ENCODE measurements at regions not wholly inside any gene's neighbourhood (a gene's known extent, or its start where the extent isn't known, plus 50 kb on each side); places are given as distances from the start of the nearest gene placed in this dataset.

GRCh38 chr5:164500856-164501255 lies 995.4 kb downstream of the MAT2B start:
- ATAC-seq, result no peak
- no peak for TF ChIP-seq ZFP3 (CRISPR knock-in tag; IDR thresholded peaks at IDR 0.05)
- no peak for TF ChIP-seq TCF4 (CRISPR knock-in tag; IDR thresholded peaks at IDR 0.05; ENCODE audit: borderline replicate concordance)
- no peak for TF ChIP-seq PATZ1 (CRISPR knock-in tag; IDR thresholded peaks at IDR 0.05; ENCODE audit: borderline replicate concordance)
- TF ChIP-seq ZNF8 (CRISPR knock-in tag; IDR thresholded peaks at IDR 0.05), result no peak
- TF ChIP-seq ARNTL (CRISPR knock-in tag; IDR thresholded peaks at IDR 0.05; ENCODE audit: borderline replicate concordance, low read depth), result no peak
- no peak for TF ChIP-seq ZC3H10 (CRISPR knock-in tag; IDR thresholded peaks at IDR 0.05)
- no peak for TF ChIP-seq OSR1 (CRISPR knock-in tag; IDR thresholded peaks at IDR 0.05)
- no peak for TF ChIP-seq SNAI2 (CRISPR knock-in tag; IDR thresholded peaks at IDR 0.05)
- no peak for TF ChIP-seq ZNF565 (CRISPR knock-in tag; conservative IDR thresholded peaks at IDR 0.05; ENCODE audit: low read depth)
- TF ChIP-seq TSHZ2 (CRISPR knock-in tag; IDR thresholded peaks at IDR 0.05), result no peak
- TF ChIP-seq GLIS3 (CRISPR knock-in tag; IDR thresholded peaks at IDR 0.05), result no peak

- no peak for ATAC-seq
Observed at GRCh38 chr5:164501344-164501743, 995.9 kb downstream of the MAT2B start.

More at GRCh38 chr5:164501344-164501743, 995.9 kb downstream of the MAT2B start:
- TF ChIP-seq CREB5 (CRISPR knock-in tag; IDR thresholded peaks at IDR 0.05; ENCODE audit: low read depth), result no peak
- TF ChIP-seq GLIS3 (CRISPR knock-in tag; IDR thresholded peaks at IDR 0.05), result no peak
- TF ChIP-seq OSR1 (CRISPR knock-in tag; IDR thresholded peaks at IDR 0.05), result no peak
- TF ChIP-seq ZNF565 (CRISPR knock-in tag; conservative IDR thresholded peaks at IDR 0.05; ENCODE audit: low read depth), result no peak
- no peak for TF ChIP-seq ZNF8 (CRISPR knock-in tag; IDR thresholded peaks at IDR 0.05)
- TF ChIP-seq ISL1 (CRISPR knock-in tag; IDR thresholded peaks at IDR 0.05), result no peak
- TF ChIP-seq SNAI2 (CRISPR knock-in tag; IDR thresholded peaks at IDR 0.05), result no peak
- no peak for TF ChIP-seq CSDC2 (CRISPR knock-in tag; IDR thresholded peaks at IDR 0.05)
- TF ChIP-seq TCF4 (CRISPR knock-in tag; IDR thresholded peaks at IDR 0.05; ENCODE audit: borderline replicate concordance), result no peak
- no peak for TF ChIP-seq TOX (CRISPR knock-in tag; IDR thresholded peaks at IDR 0.05; ENCODE audit: borderline replicate concordance)
- TF ChIP-seq PPARA (CRISPR knock-in tag; IDR thresholded peaks at IDR 0.05; ENCODE audit: borderline replicate concordance), result no peak
- TF ChIP-seq BACH2 (CRISPR knock-in tag; IDR thresholded peaks at IDR 0.05; ENCODE audit: borderline replicate concordance), result no peak
- TF ChIP-seq ESRRG (CRISPR knock-in tag; IDR thresholded peaks at IDR 0.05), result no peak
- TF ChIP-seq ZC3H10 (CRISPR knock-in tag; IDR thresholded peaks at IDR 0.05), result no peak
- no peak for TF ChIP-seq ZFP3 (CRISPR knock-in tag; IDR thresholded peaks at IDR 0.05)
- no peak for TF ChIP-seq ZFP30 (CRISPR knock-in tag; IDR thresholded peaks at IDR 0.05)
- TF ChIP-seq POU6F1 (CRISPR knock-in tag; IDR thresholded peaks at IDR 0.05; ENCODE audit: borderline replicate concordance, low read depth), result no peak
- no peak for TF ChIP-seq CSRNP3 (CRISPR knock-in tag; IDR thresholded peaks at IDR 0.05)
- TF ChIP-seq TSHZ2 (CRISPR knock-in tag; IDR thresholded peaks at IDR 0.05), result no peak

Data from SK-N-SH treated with all-trans-retinoic acid at 6 μM for 48 hours (cell line).